ENCODE measurements at regions not wholly inside any gene's neighbourhood (a gene's known extent, or its start where the extent isn't known, plus 50 kb on each side); places are given as distances from the start of the nearest gene placed in this dataset.

DNA sequence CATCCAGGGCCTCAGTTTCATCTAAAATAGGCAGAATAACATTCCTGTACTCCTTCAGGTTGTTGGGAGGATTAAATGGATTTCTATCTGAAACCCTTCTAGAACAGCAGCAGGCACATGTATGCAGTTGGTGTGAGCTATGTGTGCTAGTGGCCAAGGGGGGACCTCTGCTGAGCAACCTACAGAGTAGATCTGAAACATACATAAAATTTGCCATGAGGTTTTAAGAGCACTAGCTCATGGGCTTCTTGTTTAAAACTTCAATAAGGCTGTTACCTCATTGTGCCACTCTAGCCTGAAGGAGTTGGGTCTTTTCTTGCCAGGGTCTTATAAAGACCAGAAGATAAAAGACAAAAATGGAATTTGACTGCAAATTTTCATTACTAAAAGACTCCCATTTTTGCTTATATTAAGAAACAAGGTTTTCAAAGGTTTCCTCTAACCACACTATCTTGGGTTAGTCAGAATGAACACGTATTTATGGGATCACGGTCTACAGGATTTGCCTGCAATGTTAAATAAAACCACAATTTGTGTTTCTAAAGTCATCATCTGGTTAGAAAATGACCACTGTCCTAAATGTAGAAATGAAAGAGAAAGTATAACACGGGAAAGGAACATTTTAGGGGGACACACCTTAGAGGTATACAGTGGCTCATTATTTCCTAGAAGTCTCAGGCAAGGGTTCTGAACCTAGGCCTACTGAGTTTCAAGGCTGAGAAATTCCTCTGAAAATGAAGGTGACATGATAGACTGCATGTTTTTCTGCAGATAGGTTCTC is 144.9 kb upstream of the OLIG3 start:
- TF ChIP-seq, protein P1, sequence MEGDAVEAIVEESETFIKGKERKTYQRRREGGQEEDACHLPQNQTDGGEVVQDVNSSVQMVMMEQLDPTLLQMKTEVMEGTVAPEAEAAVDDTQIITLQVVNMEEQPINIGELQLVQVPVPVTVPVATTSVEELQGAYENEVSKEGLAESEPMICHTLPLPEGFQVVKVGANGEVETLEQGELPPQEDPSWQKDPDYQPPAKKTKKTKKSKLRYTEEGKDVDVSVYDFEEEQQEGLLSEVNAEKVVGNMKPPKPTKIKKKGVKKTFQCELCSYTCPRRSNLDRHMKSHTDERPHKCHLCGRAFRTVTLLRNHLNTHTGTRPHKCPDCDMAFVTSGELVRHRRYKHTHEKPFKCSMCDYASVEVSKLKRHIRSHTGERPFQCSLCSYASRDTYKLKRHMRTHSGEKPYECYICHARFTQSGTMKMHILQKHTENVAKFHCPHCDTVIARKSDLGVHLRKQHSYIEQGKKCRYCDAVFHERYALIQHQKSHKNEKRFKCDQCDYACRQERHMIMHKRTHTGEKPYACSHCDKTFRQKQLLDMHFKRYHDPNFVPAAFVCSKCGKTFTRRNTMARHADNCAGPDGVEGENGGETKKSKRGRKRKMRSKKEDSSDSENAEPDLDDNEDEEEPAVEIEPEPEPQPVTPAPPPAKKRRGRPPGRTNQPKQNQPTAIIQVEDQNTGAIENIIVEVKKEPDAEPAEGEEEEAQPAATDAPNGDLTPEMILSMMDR (conservative IDR thresholded peaks at IDR 0.05; ENCODE audit: low read depth, low read length), result no peak
- TF ChIP-seq, protein P2, sequence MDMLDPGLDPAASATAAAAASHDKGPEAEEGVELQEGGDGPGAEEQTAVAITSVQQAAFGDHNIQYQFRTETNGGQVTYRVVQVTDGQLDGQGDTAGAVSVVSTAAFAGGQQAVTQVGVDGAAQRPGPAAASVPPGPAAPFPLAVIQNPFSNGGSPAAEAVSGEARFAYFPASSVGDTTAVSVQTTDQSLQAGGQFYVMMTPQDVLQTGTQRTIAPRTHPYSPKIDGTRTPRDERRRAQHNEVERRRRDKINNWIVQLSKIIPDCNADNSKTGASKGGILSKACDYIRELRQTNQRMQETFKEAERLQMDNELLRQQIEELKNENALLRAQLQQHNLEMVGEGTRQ (IDR thresholded peaks at IDR 0.05; ENCODE audit: low read depth, low read length), result no peak
- TF ChIP-seq MAFK (IDR thresholded peaks at IDR 0.05; ENCODE audit: low read depth, low read length) (no peak), POLR2A (IDR thresholded peaks at IDR 0.05; ENCODE audit: low read depth, low read length) (no peak), FOS (IDR thresholded peaks at IDR 0.05; ENCODE audit: low read depth, low read length) (no peak)
